ENCODE measurements at regions not wholly inside any gene's neighbourhood (a gene's known extent, or its start where the extent isn't known, plus 50 kb on each side); places are given as distances from the start of the nearest gene placed in this dataset.

DNA sequence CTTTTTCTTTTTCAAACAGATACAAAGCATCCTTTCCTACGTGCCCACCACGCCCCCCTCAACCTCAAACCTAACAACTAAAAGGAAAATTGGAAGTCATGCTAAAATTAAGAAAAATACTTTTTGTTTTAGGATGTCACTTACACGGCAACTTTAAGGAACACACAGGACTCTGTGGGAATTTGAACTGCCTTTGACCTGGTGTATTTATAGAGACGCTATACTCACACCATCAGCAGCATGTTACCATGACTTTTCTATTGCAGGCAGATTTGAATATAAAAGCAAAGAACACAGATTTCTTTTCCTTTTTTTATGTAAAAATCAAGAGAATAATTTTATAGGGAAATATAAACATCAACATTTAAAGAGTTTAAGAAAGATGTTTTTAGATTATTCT lies 198.2 kb downstream of the SIPA1L2 start (continued):
- TF ChIP-seq BRCA1 (IDR thresholded peaks at IDR 0.05; ENCODE audit: low read depth, low read length) (no peak), SIX5 (IDR thresholded peaks at IDR 0.05; ENCODE audit: low read depth, low read length) (no peak), TBP (IDR thresholded peaks at IDR 0.05; ENCODE audit: low read depth, low read length) (no peak), POU5F1 (IDR thresholded peaks at IDR 0.05; ENCODE audit: low read depth, low read length) (no peak)
- TF ChIP-seq, protein P1, sequence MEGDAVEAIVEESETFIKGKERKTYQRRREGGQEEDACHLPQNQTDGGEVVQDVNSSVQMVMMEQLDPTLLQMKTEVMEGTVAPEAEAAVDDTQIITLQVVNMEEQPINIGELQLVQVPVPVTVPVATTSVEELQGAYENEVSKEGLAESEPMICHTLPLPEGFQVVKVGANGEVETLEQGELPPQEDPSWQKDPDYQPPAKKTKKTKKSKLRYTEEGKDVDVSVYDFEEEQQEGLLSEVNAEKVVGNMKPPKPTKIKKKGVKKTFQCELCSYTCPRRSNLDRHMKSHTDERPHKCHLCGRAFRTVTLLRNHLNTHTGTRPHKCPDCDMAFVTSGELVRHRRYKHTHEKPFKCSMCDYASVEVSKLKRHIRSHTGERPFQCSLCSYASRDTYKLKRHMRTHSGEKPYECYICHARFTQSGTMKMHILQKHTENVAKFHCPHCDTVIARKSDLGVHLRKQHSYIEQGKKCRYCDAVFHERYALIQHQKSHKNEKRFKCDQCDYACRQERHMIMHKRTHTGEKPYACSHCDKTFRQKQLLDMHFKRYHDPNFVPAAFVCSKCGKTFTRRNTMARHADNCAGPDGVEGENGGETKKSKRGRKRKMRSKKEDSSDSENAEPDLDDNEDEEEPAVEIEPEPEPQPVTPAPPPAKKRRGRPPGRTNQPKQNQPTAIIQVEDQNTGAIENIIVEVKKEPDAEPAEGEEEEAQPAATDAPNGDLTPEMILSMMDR (IDR thresholded peaks at IDR 0.05; ENCODE audit: control extremely low read depth in 1 of 3, insufficient read depth in 1 of 3, low read depth in 1 of 3, low read length in 3 of 3) = no peak

Data from H1 (cell line).